ENCODE measurements at regions not wholly inside any gene's neighbourhood (a gene's known extent, or its start where the extent isn't known, plus 50 kb on each side); places are given as distances from the start of the nearest gene placed in this dataset.
A peak's percentile ranks its signal among the peaks of the same experiment; 100 is the strongest.

- CTCF ChIA-PET (ENCODE audit: low intra/inter-chr PET ratio), result no interaction called here
- 4% methylated on average over 15 of the region's 15 CpGs for WGBS (ENCODE audit: insufficient coverage, low coverage, missing lambda C conversion rate)
- TF ChIP-seq SMC3 (conservative IDR thresholded peaks at IDR 0.05; ENCODE audit: insufficient read depth, low read depth, low read length) (peak; percentile 64), STAG1 (CRISPR knock-in tag; IDR thresholded peaks at IDR 0.05; ENCODE audit: borderline replicate concordance) (peak; percentile 50; the same call in 1 of the 2 replicates), ZFX (CRISPR knock-in tag; IDR thresholded peaks at IDR 0.05) (no peak), EHMT2 (IDR thresholded peaks at IDR 0.05) (0 out of 2 replicates have a peak, but pooled peaks have one; percentile 15), DEAF1 (CRISPR knock-in tag; IDR thresholded peaks at IDR 0.05) (peak; percentile 42; the same call in 1 of the 2 replicates), BRD4 (IDR thresholded peaks at IDR 0.05) (no peak), ERF (CRISPR knock-in tag; IDR thresholded peaks at IDR 0.05) (no peak), REST (IDR thresholded peaks at IDR 0.05; ENCODE audit: borderline replicate concordance) (peak; percentile 62), REST (CRISPR knock-in tag; IDR thresholded peaks at IDR 0.05; ENCODE audit: low read depth) (no peak), CBX5 (IDR thresholded peaks at IDR 0.05; ENCODE audit: borderline replicate concordance, low read depth) (0 out of 2 replicates have a peak, but pooled peaks have one; percentile 28), CTCF (IDR thresholded peaks at IDR 0.05 in 2 of 3, conservative IDR thresholded peaks at IDR 0.05 in 1 of 3; ENCODE audit: insufficient read depth in 2 of 3, low read depth in 1 of 3, low read length in 3 of 3) (peak; percentile 59 to 84 (median 83))
Observed at GRCh38 chr4:12633053-12633651, 851.0 kb downstream of the RAB28 start.

More at GRCh38 chr4:12633053-12633651, 851.0 kb downstream of the RAB28 start:
- Histone ChIP-seq H4K20me1 (replicated peaks; ENCODE audit: control insufficient read depth, insufficient read depth, low read length) (no peaks in the 10 kb centered on the region), H3K36me3 (ENCODE audit: control insufficient read depth, insufficient read depth, low read length) (no peaks in the 10 kb centered on the region), H3K4me3 (no peak overlapping the region), H3K9me1 (ENCODE audit: control insufficient read depth, insufficient read depth, low read length) (no peaks in the 10 kb centered on the region), H3K27me3 (ENCODE audit: control insufficient read depth in 2 of 2, insufficient read depth in 2 of 2, low read length in 2 of 2) (no peaks in the 10 kb centered on the region), H3K4me2 (ENCODE audit: insufficient read depth, low read length) (no peak overlapping the region), H3K4me1 (replicated peaks in 1 of 2; ENCODE audit: control insufficient read depth in 2 of 2, insufficient read depth in 2 of 2, low read length in 2 of 2) (no peaks in the 10 kb centered on the region), H3K9me3 (replicated peaks; ENCODE audit: control insufficient read depth, insufficient read depth, low read depth, low read length) (no peaks in the 10 kb centered on the region), H3K9ac (ENCODE audit: insufficient read depth in 1 of 2, low read depth in 2 of 2, low read length in 2 of 2) (no peak overlapping the region), H3K27ac (ENCODE audit: extremely low read depth, low read depth, low read length) (no peak overlapping the region), H2AFZ (ENCODE audit: low read depth, low read length) (no peak overlapping the region), H3K79me2 (ENCODE audit: control insufficient read depth, insufficient read depth, low read length) (no peaks in the 10 kb centered on the region)
- ATAC-seq (peak; percentile 87), DNase-seq (ENCODE audit: extremely low read depth in 1 of 4, low spot score in 3 of 4) (peak; percentile 54 to 75 (median 68)), FAIRE-seq (peak; percentile 90)
- in situ Hi-C loops (cut with MboI) (no loop called here), intact Hi-C loops (cut with micrococcal nuclease) (no loop called here)
- no TSS peak for BruUV-seq (replicated peaks)
- POLR2A ChIA-PET, result no interaction called here

Data from K562 (cell line).